H1 (cell line): ENCODE measurements at regions not wholly inside any gene's neighbourhood (a gene's known extent, or its start where the extent isn't known, plus 50 kb on each side); places are given as distances from the start of the nearest gene placed in this dataset.

Experiments used
- CTCF ChIA-PET: fragments of 300-600 bp; sonication (Branson Sonifier 250); formaldehyde crosslinking; loops from one replicate; lab custom pipeline; 2021; ENCODE audit not compliant: partially characterized antibody; lab: Charles Lee
- POLR2A ChIA-PET: fragments of 300-600 bp; sonication (Branson Sonifier 250); formaldehyde crosslinking; loops from one replicate; lab custom pipeline; 2021; ENCODE audit warnings: inconsistent platforms; ENCODE audit not compliant: partially characterized antibody; lab: Charles Lee
- DNase-seq, 2 experiments: peaks; one replicate each; pipeline versions ENCODE4 v3.0.0 to v3.0.0-alpha.2; 2010 to 2022; ENCODE audit warnings: low spot score in 2 of 2, low read depth in 1 of 2, mixed read lengths in 1 of 2
- FAIRE-seq: peaks from 2 replicates; lab custom pipeline; 2011; peaks lifted over from hg19 to GRCh38; lab: Jason Lieb, UNC
- H2AFZ ChIP-seq: 2 replicates; pipeline ENCODE4 v1.8.1; 2012; ENCODE audit warnings: low read length, inconsistent platforms
- H2AK5ac ChIP-seq: 2 replicates; pipeline ENCODE4 v1.6.1; 2013; ENCODE audit warnings: low read depth, low read length
- H2BK120ac ChIP-seq: replicated peaks from 2 replicates; pipeline ENCODE3; 2013; ENCODE audit warnings: low read depth, low read length, inconsistent platforms
- H2BK12ac ChIP-seq: 2 replicates; pipeline ENCODE4 v1.6.1; 2013; ENCODE audit warnings: low read depth, low read length
- H2BK15ac ChIP-seq: 2 replicates; pipeline ENCODE4 v1.6.1; 2013; ENCODE audit warnings: low read length
- H2BK20ac ChIP-seq: 2 replicates; pipeline ENCODE4 v1.6.1; 2013; ENCODE audit warnings: low read length
- H2BK5ac ChIP-seq: 2 replicates; pipeline ENCODE4 v1.6.1; 2013; ENCODE audit warnings: low read depth, low read length
- H3K14ac ChIP-seq: 2 replicates; pipeline ENCODE4 v1.6.1; 2013; ENCODE audit warnings: inconsistent platforms; ENCODE audit not compliant: insufficient read length
- H3K18ac ChIP-seq: 2 replicates; pipeline ENCODE4 v1.6.1; 2013; ENCODE audit warnings: low read length; ENCODE audit errors: extremely low read depth
- H3K23ac ChIP-seq: 2 replicates; pipeline ENCODE4 v1.6.1; 2013; ENCODE audit warnings: inconsistent platforms; ENCODE audit not compliant: insufficient read length
- H3K23me2 ChIP-seq: 2 replicates; pipeline ENCODE4 v1.6.1; 2013; ENCODE audit warnings: low read depth, low read length
- H3K27ac ChIP-seq: 2 replicates; pipeline ENCODE4 v1.6.1; 2011; ENCODE audit warnings: low read depth, low read length, inconsistent platforms
- H3K27me3 ChIP-seq, 4 experiments: replicated peaks in 1 of 4; 1 replicate in 1 of 4; 2 replicates in 3 of 4; pipeline versions ENCODE4 v1.6.1 to v1.8.1; 2011 to 2013; ENCODE audit warnings: low read length in 3 of 4, mild to moderate bottlenecking in 3 of 4, inconsistent platforms in 2 of 4, mixed read lengths in 2 of 4, moderate library complexity in 1 of 4; ENCODE audit not compliant: control insufficient read depth in 3 of 4, insufficient read depth in 3 of 4; ENCODE audit errors: extremely low read depth in 1 of 4
- H3K36me3 ChIP-seq, 4 experiments: 2 replicates each; pipeline versions ENCODE4 v1.6.1 to v1.8.1; 2011 to 2013; ENCODE audit warnings: mild to moderate bottlenecking in 4 of 4, low read length in 3 of 4, moderate library complexity in 2 of 4, control low read depth in 1 of 4, inconsistent platforms in 1 of 4; ENCODE audit not compliant: insufficient read depth in 4 of 4, control insufficient read depth in 2 of 4
- H3K4ac ChIP-seq: replicated peaks from 2 replicates; pipeline ENCODE3; 2013; ENCODE audit warnings: low read length, low read depth, mixed read lengths, inconsistent platforms; ENCODE audit not compliant: insufficient read length
- H3K4me1 ChIP-seq, 4 experiments: replicated peaks in 1 of 4; 1 replicate in 1 of 4; 2 replicates in 3 of 4; pipeline versions ENCODE4 v1.6.1 to v1.8.1; 2011 to 2013; ENCODE audit warnings: low read length in 3 of 4, inconsistent platforms in 2 of 4, mixed read lengths in 1 of 4; ENCODE audit not compliant: insufficient read depth in 4 of 4, control insufficient read depth in 3 of 4
- H3K4me2 ChIP-seq, 2 experiments: 2 replicates each; pipeline versions ENCODE4 v1.6.1 to v1.8.1; 2011 to 2013; ENCODE audit warnings: low read depth in 2 of 2, low read length in 2 of 2, control low read depth in 1 of 2, inconsistent platforms in 1 of 2, mild to moderate bottlenecking in 1 of 2; ENCODE audit not compliant: insufficient read depth in 1 of 2
- H3K4me3 ChIP-seq, 4 experiments: fragments of 200-600, 300-600 bp in 1 of 4; sonication (generic), shearing (Covaris generic), sonication (Bioruptor Twin) in 1 of 4; 2 replicates each; pipeline versions ENCODE4 v1.5.1 to v1.8.1; 2011 to 2016; ENCODE audit warnings: low read length in 4 of 4, low read depth in 3 of 4, control low read depth in 2 of 4, inconsistent platforms in 2 of 4, mild to moderate bottlenecking in 2 of 4, mixed read lengths in 1 of 4, moderate library complexity in 1 of 4; ENCODE audit not compliant: insufficient read depth in 2 of 4; ENCODE audit errors: extremely low read depth in 1 of 4
- H3K56ac ChIP-seq: replicated peaks from 2 replicates; pipeline ENCODE3; 2013; ENCODE audit warnings: low read depth, mild to moderate bottlenecking, mixed read lengths, low read length, inconsistent platforms; ENCODE audit not compliant: insufficient read length
- H3K79me1 ChIP-seq: 2 replicates; pipeline ENCODE4 v1.6.1; 2013; ENCODE audit warnings: low read depth, low read length, control low read depth
- H3K79me2 ChIP-seq, 2 experiments: 2 replicates each; pipeline versions ENCODE4 v1.6.1 to v1.8.1; 2012 to 2013; ENCODE audit warnings: low read length in 2 of 2, mild to moderate bottlenecking in 2 of 2, inconsistent platforms in 1 of 2; ENCODE audit not compliant: insufficient read depth in 2 of 2, control insufficient read depth in 1 of 2
- H3K9ac ChIP-seq, 4 experiments: replicated peaks in 1 of 4; 1 replicate in 1 of 4; 2 replicates in 3 of 4; pipeline versions ENCODE4 v1.6.1 to v1.8.1; 2011 to 2013; ENCODE audit warnings: low read depth in 3 of 4, low read length in 3 of 4, control low read depth in 2 of 4, mild to moderate bottlenecking in 2 of 4, moderate library complexity in 2 of 4, inconsistent platforms in 1 of 4; ENCODE audit errors: extremely low read depth in 1 of 4
- H3K9me3 ChIP-seq, 2 experiments: 2 replicates each; pipeline versions ENCODE4 v1.6.1 to v1.8.1; 2012 to 2013; ENCODE audit warnings: mild to moderate bottlenecking in 2 of 2, moderate library complexity in 2 of 2, control low read depth in 1 of 2, inconsistent platforms in 1 of 2, low read depth in 1 of 2, low read length in 1 of 2, mixed read lengths in 1 of 2; ENCODE audit not compliant: insufficient read depth in 2 of 2
- H4K20me1 ChIP-seq, 2 experiments: replicated peaks in 1 of 2; 2 replicates each; pipeline versions ENCODE3 to v1.8.1; 2011 to 2013; ENCODE audit warnings: inconsistent platforms in 2 of 2, low read length in 2 of 2, mild to moderate bottlenecking in 1 of 2; ENCODE audit not compliant: insufficient read depth in 2 of 2, control insufficient read depth in 1 of 2
- H4K5ac ChIP-seq: 2 replicates; pipeline ENCODE4 v1.6.1; 2013; ENCODE audit warnings: low read length, low read depth, mixed read lengths, inconsistent platforms; ENCODE audit not compliant: insufficient read length
- H4K8ac ChIP-seq: 2 replicates; pipeline ENCODE4 v1.8.0; 2013; ENCODE audit warnings: mild to moderate bottlenecking, moderate library complexity, low read length, inconsistent platforms; ENCODE audit not compliant: insufficient read depth; ENCODE audit errors: extremely low read depth
- H4K91ac ChIP-seq: replicated peaks from 2 replicates; pipeline ENCODE3; 2013; ENCODE audit warnings: low read length, mixed read lengths, inconsistent platforms; ENCODE audit not compliant: insufficient read length
- BACH1 ChIP-seq: IDR thresholded peaks from 2 replicates; pipeline ENCODE4 v1.6.1; 2012; ENCODE audit warnings: low read length, improper control_type of control experiment
- BRCA1 ChIP-seq: IDR thresholded peaks from 2 replicates; pipeline ENCODE4 v1.6.1; 2012; ENCODE audit warnings: low read depth, low read length, improper control_type of control experiment
- CBX5 ChIP-seq: fragments of 300-800, 300-1000 bp; sonication (generic); IDR thresholded peaks from 2 replicates; pipeline ENCODE4 v1.7.1; 2016; ENCODE audit warnings: antibody characterized with exemption, low read length, low read depth
- CEBPB ChIP-seq: IDR thresholded peaks from 2 replicates; pipeline ENCODE4 v1.6.1; 2012; ENCODE audit warnings: low read depth, low read length
- EGR1 ChIP-seq: IDR thresholded peaks from 2 replicates; pipeline ENCODE4 v1.6.1; 2011; ENCODE audit warnings: low read depth, low read length, borderline replicate concordance
- HDAC2 ChIP-seq, 2 experiments: fragments of 300-600 bp in 1 of 2; sonication (generic) in 1 of 2; IDR thresholded peaks; 2 replicates each; pipeline ENCODE4 v1.6.1; 2011 to 2012; ENCODE audit warnings: low read depth in 2 of 2, low read length in 2 of 2, mild to moderate bottlenecking in 2 of 2, moderate library complexity in 2 of 2, borderline replicate concordance in 1 of 2, inconsistent platforms in 1 of 2
- JUN ChIP-seq: IDR thresholded peaks from 2 replicates; pipeline ENCODE4 v1.6.1; 2011; ENCODE audit warnings: low read depth, mild to moderate bottlenecking, improper control_type of control experiment, low read length
- JUND ChIP-seq: IDR thresholded peaks from 2 replicates; pipeline ENCODE4 v1.6.1; 2011; ENCODE audit warnings: mild to moderate bottlenecking, improper control_type of control experiment, low read length
- RAD21 ChIP-seq, 2 experiments: IDR thresholded peaks in 1 of 2; conservative IDR thresholded peaks in 1 of 2; 2 replicates each; pipeline ENCODE4 v1.6.1; 2011; ENCODE audit warnings: low read depth in 2 of 2, low read length in 2 of 2, improper control_type of control experiment in 1 of 2, inconsistent platforms in 1 of 2, mild to moderate bottlenecking in 1 of 2, moderate library complexity in 1 of 2
- RFX5 ChIP-seq: IDR thresholded peaks from 2 replicates; pipeline ENCODE4 v1.6.1; 2011; ENCODE audit warnings: low read depth, low read length, improper control_type of control experiment, borderline replicate concordance
- SIRT6 ChIP-seq: IDR thresholded peaks from one replicate; pipeline ENCODE4 v1.7.1; 2012; ENCODE audit warnings: low read length, inconsistent platforms
- SP1 ChIP-seq: IDR thresholded peaks from 2 replicates; pipeline ENCODE4 v1.6.1; 2011; ENCODE audit warnings: low read depth, low read length
- SRF ChIP-seq: IDR thresholded peaks from 2 replicates; pipeline ENCODE4 v1.6.1; 2011; ENCODE audit warnings: mild to moderate bottlenecking, low read depth, low read length, moderate library complexity
- ZNF274 ChIP-seq: IDR thresholded peaks from 2 replicates; pipeline ENCODE4 v1.7.0; 2012; ENCODE audit warnings: low read length, borderline replicate concordance; ENCODE audit errors: extremely low read depth
- WGBS, 2 experiments: shearing (Covaris generic) in 1 of 2; methylation state at CpG; one replicate each; pipeline versions ENCODE4 v1.1.6 to v1.1.7; 2013 to 2015; ENCODE audit warnings: low lambda C conversion rate in 2 of 2, mixed read lengths in 2 of 2, inconsistent platforms in 1 of 2, low coverage in 1 of 2, missing lambda C conversion rate in 1 of 2; ENCODE audit not compliant: insufficient replicate concordance in 2 of 2, insufficient coverage in 1 of 2, insufficient read length in 1 of 2; ENCODE audit errors: extremely low coverage in 1 of 2, missing lambda C conversion rate in 1 of 2; 5-methylcytosine and 5-hydroxymethylcytosine counted together

DNA sequence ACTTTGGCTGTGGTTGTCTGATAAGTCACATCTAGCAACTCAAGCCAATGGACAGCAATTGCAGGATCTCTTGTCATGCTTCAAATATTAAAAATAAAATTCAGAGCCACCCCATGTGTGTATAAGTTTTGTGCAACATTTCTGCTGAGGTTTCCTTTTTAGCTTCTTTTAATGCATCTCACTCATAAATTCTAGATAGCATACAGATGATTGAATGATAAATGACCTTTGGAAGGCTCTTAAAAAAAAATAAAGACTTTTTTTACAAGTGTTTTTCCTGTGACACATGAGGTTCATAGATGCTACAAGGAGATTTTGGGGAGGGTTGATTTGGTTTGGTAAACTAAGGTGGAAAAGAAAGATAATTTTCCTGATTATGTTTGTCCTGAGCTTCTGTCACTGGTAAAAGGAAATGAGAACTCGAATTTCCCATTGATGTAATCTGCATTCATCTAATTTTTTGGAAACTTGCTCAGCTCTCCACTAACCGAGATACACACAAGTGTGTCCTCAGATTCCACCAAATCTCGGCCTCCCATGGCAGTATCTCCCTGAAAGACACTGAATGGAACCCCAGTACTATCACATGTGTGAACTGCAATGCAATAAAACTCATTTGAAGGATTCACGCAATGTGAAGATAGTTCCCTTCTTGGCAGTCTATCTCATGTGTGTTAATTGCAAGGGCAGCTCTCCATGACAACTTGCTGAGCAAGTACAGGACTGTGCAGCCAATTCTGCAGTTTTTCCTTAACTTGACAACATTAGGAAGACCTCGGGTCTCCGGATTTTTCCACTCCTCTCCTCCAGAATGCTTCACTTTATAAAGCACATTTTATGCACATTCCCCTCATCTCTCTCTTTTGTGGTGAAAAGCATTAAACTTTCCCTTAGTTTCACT, 185.4 kb upstream of the PFKP start:
- H2BK5ac ChIP-seq: no peak overlapping the region
- no peak overlapping the region for H3K23ac ChIP-seq
- no peak overlapping the region for H3K4ac ChIP-seq
- H2BK12ac ChIP-seq: no peak overlapping the region
- H4K5ac ChIP-seq: no peak overlapping the region
- no peak overlapping the region for H4K91ac ChIP-seq
- no peak overlapping the region for H3K4me2 ChIP-seq
- no peaks in the 10 kb centered on the region for H3K27me3 ChIP-seq
- H3K4me3 ChIP-seq: no peak overlapping the region
- no peaks in the 10 kb centered on the region for H3K9me3 ChIP-seq
- FAIRE-seq: no peak
- no peaks in the 10 kb centered on the region for H3K23me2 ChIP-seq
- TF ChIP-seq RFX5 (no peak), BACH1 (no peak), SIRT6 (no peak), HDAC2 (IDR thresholded peaks at IDR 0.05; ENCODE audit: borderline replicate concordance in 1 of 2, low read depth in 2 of 2, low read length in 2 of 2) (no peak), CBX5 (no peak), EGR1 (no peak), RAD21 (IDR thresholded peaks at IDR 0.05 in 1 of 2, conservative IDR thresholded peaks at IDR 0.05 in 1 of 2; ENCODE audit: low read depth in 2 of 2, low read length in 2 of 2) (no peak), JUN (no peak), SRF (no peak), ZNF274 (no peak), BRCA1 (no peak), JUND (no peak), CEBPB (no peak), SP1 (no peak)
- no peak overlapping the region for H3K9ac ChIP-seq
- H4K8ac ChIP-seq: no peak overlapping the region
- DNase-seq: no peak
- no peak overlapping the region for H2BK15ac ChIP-seq
- no peak overlapping the region for H2BK120ac ChIP-seq
- no peaks in the 10 kb centered on the region for H4K20me1 ChIP-seq
- H2AK5ac ChIP-seq: no peak overlapping the region
- H2BK20ac ChIP-seq: no peak overlapping the region
- ChIA-PET CTCF (no interaction called here), POLR2A (no interaction called here)
- no peaks in the 10 kb centered on the region for H3K36me3 ChIP-seq
- H3K79me1 ChIP-seq: no peaks in the 10 kb centered on the region
- H3K27ac ChIP-seq: no peak overlapping the region
- no peak overlapping the region for H3K14ac ChIP-seq
- H3K18ac ChIP-seq: no peak overlapping the region
- no peaks in the 10 kb centered on the region for H3K79me2 ChIP-seq
- no peak overlapping the region for H2AFZ ChIP-seq
- H3K4me1 ChIP-seq: no peaks in the 10 kb centered on the region
- H3K56ac ChIP-seq: no peak overlapping the region
- WGBS, 2 experiments: 87% methylated on average over 6 of the region's 6 CpGs; no CpG with 5 or more reads in 1 of the 2 experiments
